T-cell (primary cell): ENCODE measurements at regions not wholly inside any gene's neighbourhood (a gene's known extent, or its start where the extent isn't known, plus 50 kb on each side); places are given as distances from the start of the nearest gene placed in this dataset.

Experiments
- ATAC-seq, 4 experiments: fragments of 200-7000 bp in 3 of 4; fragments of 150-1000 bp in 1 of 4; cut with Tn5 transposase; replicated peaks in 1 of 4; 1 replicate in 3 of 4; 2 replicates in 1 of 4; pipeline ENCODE4 v1.10.0; 2021; ENCODE audit warnings: moderate library complexity in 3 of 4, mild to moderate bottlenecking in 2 of 4, moderate number of reproducible peaks in 1 of 4
- CTCF ChIA-PET, 2 donors: fragments of 300-600 bp; sonication (Branson Sonifier 250); formaldehyde crosslinking; loops; one replicate each; lab custom pipeline; 2022; ENCODE audit warnings: antibody characterized with exemption in 2 of 2; lab: Charles Lee
- POLR2A ChIA-PET, 2 donors: fragments of 300-600 bp; sonication (Branson Sonifier 250); formaldehyde crosslinking; loops; one replicate each; lab custom pipeline; 2022; ENCODE audit warnings: antibody characterized with exemption in 2 of 2; lab: Charles Lee
- DNase-seq, 35 experiments: peaks; one replicate each; pipeline versions ENCODE4 v3.0.0 to v3.0.0-alpha.2; 2013 to 2023
- H3K27ac ChIP-seq: one replicate; pipeline ENCODE4 v1.5.1; 2013; ENCODE audit warnings: low read length
- H3K27me3 ChIP-seq, 2 experiments: replicated peaks in 1 of 2; 1 replicate in 1 of 2; 2 replicates in 1 of 2; pipeline versions ENCODE4 v1.6.1 to v1.7.0; 2013; ENCODE audit warnings: low read length in 1 of 2, mixed read lengths in 1 of 2; ENCODE audit not compliant: control insufficient read depth in 2 of 2, insufficient read depth in 2 of 2; ENCODE audit errors: extremely low read depth in 1 of 2
- H3K36me3 ChIP-seq, 2 donors: 1 replicate in 1 of 2; 2 replicates in 1 of 2; pipeline versions ENCODE4 v1.6.1 to v1.7.0; 2013; ENCODE audit warnings: low read length in 1 of 2; ENCODE audit not compliant: control insufficient read depth in 2 of 2, insufficient read depth in 1 of 2; ENCODE audit errors: extremely low read depth in 1 of 2
- H3K4me1 ChIP-seq, 2 experiments: 1 replicate in 1 of 2; 2 replicates in 1 of 2; pipeline versions ENCODE4 v1.6.1 to v1.7.0; 2013; ENCODE audit warnings: low read length in 2 of 2, mixed read lengths in 1 of 2; ENCODE audit not compliant: insufficient read depth in 2 of 2, control insufficient read depth in 1 of 2; ENCODE audit errors: extremely low read depth in 1 of 2
- H3K4me3 ChIP-seq, 2 donors: 1 replicate in 1 of 2; 2 replicates in 1 of 2; pipeline versions ENCODE4 v1.5.1 to v1.7.0; 2013; ENCODE audit warnings: mild to moderate bottlenecking in 2 of 2, low read length in 1 of 2, moderate library complexity in 1 of 2; ENCODE audit not compliant: control insufficient read depth in 1 of 2; ENCODE audit errors: extremely low read depth in 1 of 2
- H3K9me3 ChIP-seq: 2 replicates; pipeline ENCODE4 v1.7.0; 2013
- H3K27ac Mint-ChIP-seq, 2 donors: one replicate each; pipeline ENCODE4 v1.8.0; 2020 to 2021; ENCODE audit warnings: mild to moderate bottlenecking in 2 of 2, mixed read lengths in 2 of 2
- H3K27me3 Mint-ChIP-seq, 2 donors: one replicate each; pipeline ENCODE4 v1.8.0; 2021 to 2022; ENCODE audit warnings: mixed read lengths in 2 of 2
- H3K36me3 Mint-ChIP-seq: one replicate; pipeline ENCODE4 v1.8.0; 2021; ENCODE audit warnings: mixed read lengths
- H3K4me1 Mint-ChIP-seq, 3 donors: one replicate each; pipeline ENCODE4 v1.8.0; 2020 to 2022; ENCODE audit warnings: mixed read lengths in 3 of 3, mild to moderate bottlenecking in 1 of 3
- H3K4me3 Mint-ChIP-seq, 3 donors: one replicate each; pipeline ENCODE4 v1.8.0; 2020 to 2022; ENCODE audit warnings: mild to moderate bottlenecking in 3 of 3, mixed read lengths in 3 of 3, moderate library complexity in 3 of 3
- H3K9me3 Mint-ChIP-seq, 3 donors: one replicate each; pipeline ENCODE4 v1.8.0; 2020 to 2022; ENCODE audit warnings: mixed read lengths in 3 of 3
- WGBS: methylation state at CpG from one replicate; pipeline ENCODE4 v1.1.5; 2013; ENCODE audit warnings: missing lambda C conversion rate; ENCODE audit not compliant: insufficient coverage; 5-methylcytosine and 5-hydroxymethylcytosine counted together

DNA sequence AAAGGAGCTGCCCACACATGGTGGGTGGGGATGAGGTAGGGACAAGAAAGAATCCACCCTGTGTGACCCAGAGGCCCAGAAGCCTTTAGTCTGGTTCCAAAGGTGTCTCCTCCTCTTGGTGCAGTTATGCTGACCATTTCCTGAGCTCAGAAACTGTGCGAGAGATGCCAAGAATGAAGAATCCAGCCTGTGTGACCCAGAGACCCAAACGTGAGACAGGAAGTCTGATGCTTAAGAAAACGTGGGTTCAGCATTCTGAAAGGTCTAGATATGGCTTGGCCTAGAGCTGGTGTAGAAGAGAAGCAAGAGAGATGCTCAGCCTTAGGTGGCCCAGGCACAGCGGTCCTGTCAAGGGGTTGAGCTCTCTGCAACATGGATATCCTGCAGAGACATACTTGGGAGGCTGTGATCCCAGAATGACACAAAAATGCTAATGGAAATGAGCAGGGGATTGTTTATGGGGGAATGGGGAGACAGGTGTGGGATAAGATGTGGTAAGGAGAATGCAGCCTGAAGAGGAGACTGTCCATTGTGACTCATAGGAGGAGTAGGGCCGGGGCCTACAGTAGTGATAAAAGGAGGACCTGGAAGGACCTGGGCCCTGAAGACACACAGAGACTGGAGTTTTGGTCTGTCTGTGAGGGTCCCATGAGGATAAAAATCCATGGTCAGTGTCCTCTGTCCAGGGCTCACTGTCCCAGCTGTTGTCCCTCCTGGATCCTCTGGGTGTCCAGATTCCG lies 79.0 kb downstream of the ZNF280B start:
- H3K27ac ChIP-seq = no peak overlapping the region
- WGBS = 43% methylated on average over 5 of the region's 6 CpGs
- Mint-ChIP-seq H3K4me3 (no peak overlapping the region), H3K4me1 (no peaks in the 10 kb centered on the region), H3K27ac (no peak overlapping the region), H3K36me3 (no peaks in the 10 kb centered on the region), H3K9me3 (no peaks in the 10 kb centered on the region), H3K27me3 (peaks cover 7 to 19% of the 10 kb centered on the region in 2 donors)
- no peaks in the 10 kb centered on the region for H3K4me1 ChIP-seq
- ChIA-PET CTCF (no interaction called here), POLR2A (no interaction called here)
- H3K4me3 ChIP-seq = no peak overlapping the region
- no peak for DNase-seq
- ATAC-seq = no peak
- H3K27me3 ChIP-seq = peaks cover 0 to 31% of the 10 kb centered on the region in 2 experiments
- H3K36me3 ChIP-seq = no peaks in the 10 kb centered on the region
- no peaks in the 10 kb centered on the region for H3K9me3 ChIP-seq

DNA sequence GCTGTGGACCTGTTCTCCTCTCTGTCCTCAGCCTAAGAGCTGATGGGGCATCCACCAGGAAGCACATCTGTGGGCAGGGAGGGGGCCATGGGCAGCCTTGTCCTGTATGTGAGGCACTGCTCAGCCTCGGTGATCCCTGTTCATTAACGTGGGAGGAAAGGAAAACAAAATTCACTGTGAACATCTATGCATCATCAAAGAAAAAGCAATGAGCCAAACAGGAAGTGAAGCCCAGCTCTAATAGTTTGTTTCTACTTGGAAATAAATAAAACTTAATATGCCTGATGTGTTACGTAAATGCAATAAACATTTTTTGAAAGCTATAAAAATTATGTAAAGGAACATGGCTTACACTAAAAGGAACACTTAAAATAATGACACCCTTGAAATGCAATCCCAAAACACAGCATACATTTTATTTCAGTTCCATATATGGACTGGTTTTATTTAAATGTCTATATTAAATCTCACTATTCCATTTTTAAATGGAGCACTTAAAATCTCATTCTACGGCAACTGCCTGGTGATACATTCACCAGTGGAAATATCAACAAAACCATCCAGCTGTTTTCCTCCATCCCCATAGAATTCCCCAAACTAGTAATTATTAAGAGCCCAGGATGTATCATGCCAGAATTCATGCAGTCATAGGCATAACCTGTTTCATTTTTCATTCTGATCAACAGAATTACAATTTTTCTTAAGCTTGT lies 78.3 kb downstream of the ZNF280B start:
- H3K9me3 ChIP-seq = no peaks in the 10 kb centered on the region
- WGBS = no CpG with 5 or more reads among the region's 4 CpGs
- no peaks in the 10 kb centered on the region for H3K4me1 Mint-ChIP-seq
- H3K27ac Mint-ChIP-seq = no peak overlapping the region
- no peaks in the 10 kb centered on the region for H3K9me3 Mint-ChIP-seq
- peaks cover 2 to 19% of the 10 kb centered on the region in 2 donors for H3K27me3 Mint-ChIP-seq
- H3K36me3 Mint-ChIP-seq = no peaks in the 10 kb centered on the region
- peaks cover 0 to 31% of the 10 kb centered on the region in 2 experiments for H3K27me3 ChIP-seq
- POLR2A ChIA-PET = no interaction called here
- H3K27ac ChIP-seq = no peak overlapping the region
- H3K4me3 ChIP-seq = no peak overlapping the region
- no peak overlapping the region for H3K4me3 Mint-ChIP-seq
- H3K4me1 ChIP-seq = no peaks in the 10 kb centered on the region
- CTCF ChIA-PET = interaction anchor here in 1 of 2 donors (1.2 kb wide), 1 partner anchor 8 kb away, joined by 4 read pairs; no protein-coding TSS in a partner anchor
- ATAC-seq (no peak), DNase-seq (no peak)
- H3K36me3 ChIP-seq = no peaks in the 10 kb centered on the region

DNA sequence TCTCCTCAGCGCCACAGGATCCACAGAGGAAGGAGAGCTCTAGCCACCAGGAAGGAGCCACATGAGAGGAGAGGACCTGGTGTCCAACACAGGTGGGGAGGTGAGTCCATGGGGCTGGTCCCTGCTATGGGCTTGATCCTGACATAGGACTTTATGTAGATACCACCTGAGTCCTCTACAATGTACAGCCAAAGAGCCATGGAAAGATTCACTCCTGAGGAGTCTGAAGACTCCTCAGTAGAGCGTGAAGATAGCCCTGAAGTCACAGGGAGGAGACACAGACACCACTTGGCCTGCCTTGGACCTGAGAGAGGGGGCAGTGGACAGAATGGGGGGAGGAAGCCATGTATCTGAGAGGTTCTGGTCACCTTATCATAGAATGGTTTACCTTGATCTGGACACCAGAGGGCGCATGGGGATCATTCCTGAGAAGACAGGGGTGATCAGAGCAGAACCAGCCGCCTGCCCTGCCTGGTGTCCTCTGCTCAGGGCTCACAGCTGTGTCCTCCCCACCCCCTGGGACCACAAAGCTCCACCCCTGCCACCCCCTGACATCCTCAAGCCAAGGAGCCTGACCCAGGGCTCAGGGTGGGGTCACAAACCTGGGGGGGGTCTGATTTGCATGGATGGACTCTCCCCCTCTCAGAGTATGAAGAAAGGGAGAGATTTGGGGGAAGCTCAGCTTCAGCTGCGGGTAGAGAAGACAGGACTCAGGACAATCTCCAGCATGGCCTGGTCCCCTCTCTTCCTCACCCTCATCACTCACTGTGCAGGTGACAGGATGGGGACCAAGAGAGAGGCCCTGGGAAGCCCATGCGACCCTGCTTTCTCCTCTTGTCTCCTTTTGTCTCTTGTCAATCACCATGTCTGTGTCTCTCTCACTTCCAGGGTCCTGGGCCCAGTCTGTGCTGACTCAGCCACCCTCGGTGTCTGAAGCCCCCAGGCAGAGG lies 77.0 kb downstream of the ZNF280B start:
- Mint-ChIP-seq H3K9me3 (no peaks in the 10 kb centered on the region), H3K27ac (no peak overlapping the region), H3K4me1 (no peaks in the 10 kb centered on the region), H3K36me3 (no peaks in the 10 kb centered on the region), H3K27me3 (peaks cover 0 to 22% of the 10 kb centered on the region in 2 donors), H3K4me3 (no peak overlapping the region)
- H3K4me1 ChIP-seq = no peaks in the 10 kb centered on the region
- no peak overlapping the region for H3K4me3 ChIP-seq
- no peak overlapping the region for H3K27ac ChIP-seq
- H3K9me3 ChIP-seq = no peaks in the 10 kb centered on the region
- H3K27me3 ChIP-seq = peaks cover 0 to 21% of the 10 kb centered on the region in 2 experiments
- POLR2A ChIA-PET = no interaction called here
- CTCF ChIA-PET = interaction anchor here in 1 of 2 donors (1.2 kb wide), 1 partner anchor 10 kb away, joined by 4 read pairs; no protein-coding TSS in a partner anchor
- DNase-seq = peak in 30 of 35 experiments; percentile 6 to 65 (median 37)
- peak; percentile 43 to 77 (median 72) for ATAC-seq
- H3K36me3 ChIP-seq = no peaks in the 10 kb centered on the region
- WGBS = 54% methylated on average over 6 of the region's 7 CpGs

DNA sequence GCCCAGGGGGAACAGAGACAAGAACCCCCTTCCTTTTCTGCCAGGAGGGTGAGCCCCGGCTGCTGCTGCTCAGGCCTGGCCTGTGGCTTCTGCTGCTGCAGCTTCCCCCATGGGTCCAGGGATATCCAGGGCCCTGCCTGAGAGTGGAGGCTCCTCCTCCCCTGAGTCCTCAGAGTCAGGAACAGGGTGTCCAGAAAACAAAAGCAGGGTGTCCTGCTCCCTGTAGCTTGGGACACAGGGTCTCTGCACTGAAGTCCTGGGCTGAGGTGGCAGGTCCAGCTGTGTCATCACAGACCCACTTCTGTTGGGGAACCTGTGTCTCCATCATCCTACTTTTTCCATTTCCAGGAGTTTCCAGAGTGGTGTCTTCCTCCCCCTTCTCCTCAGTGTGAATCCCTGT lies 76.1 kb downstream of the ZNF280B start:
- Histone ChIP-seq H3K4me1 (no peaks in the 10 kb centered on the region), H3K27ac (no peak overlapping the region), H3K36me3 (no peaks in the 10 kb centered on the region), H3K9me3 (no peaks in the 10 kb centered on the region), H3K4me3 (no peak overlapping the region), H3K27me3 (peaks cover 0 to 19% of the 10 kb centered on the region in 2 experiments)
- ChIA-PET POLR2A (no interaction called here), CTCF (interaction anchor here in 1 of 2 donors (0.5 kb wide), 1 partner anchor 102 kb away, joined by 3 read pairs; no protein-coding TSS in a partner anchor)
- Mint-ChIP-seq H3K36me3 (no peaks in the 10 kb centered on the region), H3K9me3 (no peaks in the 10 kb centered on the region), H3K27ac (no peak overlapping the region), H3K4me3 (no peak overlapping the region), H3K27me3 (peaks cover 9 to 26% of the 10 kb centered on the region in 2 donors), H3K4me1 (no peaks in the 10 kb centered on the region)
- ATAC-seq (no peak), DNase-seq (no peak)
- no CpG with 5 or more reads among the region's 1 CpG for WGBS

DNA sequence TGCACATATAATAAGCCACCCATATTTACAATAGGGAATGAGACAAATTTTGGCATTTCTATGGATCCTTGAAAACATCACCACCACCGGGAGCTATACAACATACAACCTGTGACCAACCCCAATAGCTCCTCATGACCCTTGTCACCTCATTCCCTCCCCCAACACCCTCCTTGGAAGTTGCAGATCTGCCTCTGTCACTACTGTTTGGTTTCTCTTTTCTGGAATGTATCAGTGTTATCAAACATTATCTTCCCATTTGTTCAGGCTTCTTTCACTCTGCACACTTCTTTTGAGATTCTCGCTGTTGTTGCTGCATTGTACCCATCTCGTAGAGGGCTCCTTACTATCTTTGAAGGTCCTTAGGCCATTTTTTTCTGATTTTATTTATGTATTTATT lies 75.6 kb downstream of the ZNF280B start:
- no peak overlapping the region for H3K4me3 Mint-ChIP-seq
- ChIA-PET CTCF (interaction anchor here in 1 of 2 donors (0.5 kb wide), 1 partner anchor 101 kb away, joined by 3 read pairs; no protein-coding TSS in a partner anchor), POLR2A (no interaction called here)
- H3K4me1 ChIP-seq = no peaks in the 10 kb centered on the region
- no peaks in the 10 kb centered on the region for H3K36me3 ChIP-seq
- ATAC-seq (no peak), DNase-seq (no peak)
- H3K27me3 ChIP-seq = peaks cover 0 to 19% of the 10 kb centered on the region in 2 experiments
- no peak overlapping the region for H3K27ac ChIP-seq
- no peaks in the 10 kb centered on the region for H3K9me3 Mint-ChIP-seq
- H3K36me3 Mint-ChIP-seq = no peaks in the 10 kb centered on the region
- no peak overlapping the region for H3K27ac Mint-ChIP-seq
- WGBS = 70% methylated on average over 1 of the region's 3 CpGs
- H3K9me3 ChIP-seq = no peaks in the 10 kb centered on the region
- peaks cover 13 to 30% of the 10 kb centered on the region in 2 donors for H3K27me3 Mint-ChIP-seq
- H3K4me3 ChIP-seq = no peak overlapping the region
- no peaks in the 10 kb centered on the region for H3K4me1 Mint-ChIP-seq

DNA sequence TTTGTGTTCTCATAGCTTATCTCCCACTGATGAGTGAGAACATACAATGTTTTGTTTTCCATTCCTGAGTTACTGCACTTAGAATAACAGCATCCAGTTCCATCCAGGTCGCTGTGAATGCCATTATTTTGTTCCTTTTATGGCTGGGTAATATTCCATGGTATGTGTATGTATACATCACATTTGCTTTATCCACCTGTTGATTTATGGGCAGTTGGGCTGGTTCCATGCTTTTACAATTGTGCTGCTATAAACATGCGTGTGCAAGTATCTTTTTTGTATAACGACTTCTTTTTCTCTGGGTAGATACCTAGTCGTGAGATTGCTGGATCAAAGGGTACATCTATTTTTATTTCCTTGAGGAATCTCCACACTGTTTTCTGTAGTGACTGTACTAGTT lies 74.8 kb downstream of the ZNF280B start:
- no peak overlapping the region for H3K4me3 Mint-ChIP-seq

More for the DNA sequence above, 74.8 kb downstream of the ZNF280B start:
- Mint-ChIP-seq H3K27ac (no peak overlapping the region), H3K27me3 (peaks cover 22 to 39% of the 10 kb centered on the region in 2 donors), H3K9me3 (no peaks in the 10 kb centered on the region), H3K36me3 (no peaks in the 10 kb centered on the region), H3K4me1 (no peaks in the 10 kb centered on the region)
- Histone ChIP-seq H3K4me1 (no peaks in the 10 kb centered on the region), H3K27ac (no peak overlapping the region), H3K4me3 (no peak overlapping the region), H3K27me3 (peaks cover 0 to 18% of the 10 kb centered on the region in 2 experiments), H3K9me3 (no peaks in the 10 kb centered on the region), H3K36me3 (no peaks in the 10 kb centered on the region)
- CTCF ChIA-PET = interaction anchor here in 1 of 2 donors (0.6 kb wide), 1 partner anchor 638 kb away, joined by 3 read pairs; no protein-coding TSS in a partner anchor
- POLR2A ChIA-PET = no interaction called here
- WGBS = no CpG with 5 or more reads among the region's 4 CpGs
- ATAC-seq = no peak
- no peak for DNase-seq
